ENCODE measurements at regions not wholly inside any gene's neighbourhood (a gene's known extent, or its start where the extent isn't known, plus 50 kb on each side); places are given as distances from the start of the nearest gene placed in this dataset.

DNA sequence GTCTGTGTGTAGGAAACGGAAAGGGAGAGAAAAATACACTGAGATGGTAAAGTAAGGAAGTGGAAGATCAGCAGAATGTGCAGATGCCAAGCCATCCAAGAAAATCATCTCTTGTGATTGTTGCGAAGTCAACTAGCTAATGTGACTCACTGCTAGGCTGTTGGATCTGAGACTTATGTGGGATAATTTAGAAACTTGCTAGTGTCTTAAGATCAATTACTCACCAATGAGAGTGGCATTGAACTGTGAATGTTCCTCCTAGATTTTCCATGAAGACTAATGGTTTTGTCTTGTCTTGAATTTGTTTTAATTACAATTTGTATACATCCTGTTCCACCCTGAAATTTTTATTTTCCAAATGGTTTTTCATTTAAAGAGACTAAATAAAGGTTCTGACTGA is 771.6 kb downstream of the EFNB2 start:
- TF ChIP-seq POLR2A (IDR thresholded peaks at IDR 0.05) = no peak
- TF ChIP-seq, protein P1, sequence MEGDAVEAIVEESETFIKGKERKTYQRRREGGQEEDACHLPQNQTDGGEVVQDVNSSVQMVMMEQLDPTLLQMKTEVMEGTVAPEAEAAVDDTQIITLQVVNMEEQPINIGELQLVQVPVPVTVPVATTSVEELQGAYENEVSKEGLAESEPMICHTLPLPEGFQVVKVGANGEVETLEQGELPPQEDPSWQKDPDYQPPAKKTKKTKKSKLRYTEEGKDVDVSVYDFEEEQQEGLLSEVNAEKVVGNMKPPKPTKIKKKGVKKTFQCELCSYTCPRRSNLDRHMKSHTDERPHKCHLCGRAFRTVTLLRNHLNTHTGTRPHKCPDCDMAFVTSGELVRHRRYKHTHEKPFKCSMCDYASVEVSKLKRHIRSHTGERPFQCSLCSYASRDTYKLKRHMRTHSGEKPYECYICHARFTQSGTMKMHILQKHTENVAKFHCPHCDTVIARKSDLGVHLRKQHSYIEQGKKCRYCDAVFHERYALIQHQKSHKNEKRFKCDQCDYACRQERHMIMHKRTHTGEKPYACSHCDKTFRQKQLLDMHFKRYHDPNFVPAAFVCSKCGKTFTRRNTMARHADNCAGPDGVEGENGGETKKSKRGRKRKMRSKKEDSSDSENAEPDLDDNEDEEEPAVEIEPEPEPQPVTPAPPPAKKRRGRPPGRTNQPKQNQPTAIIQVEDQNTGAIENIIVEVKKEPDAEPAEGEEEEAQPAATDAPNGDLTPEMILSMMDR (IDR thresholded peaks at IDR 0.05) = no peak
